PC-3 (cell line): ENCODE measurements at regions not wholly inside any gene's neighbourhood (a gene's known extent, or its start where the extent isn't known, plus 50 kb on each side); places are given as distances from the start of the nearest gene placed in this dataset.

Source experiments
- ATAC-seq: fragments of 200-7000 bp; cut with Tn5 transposase; 2 replicates; pipeline ENCODE4 v1.9.1; 2020; ENCODE audit warnings: mild to moderate bottlenecking, moderate library complexity
- BruUV-seq: library from RNA; stranded (reverse); fragments of 400-500 nt; replicated peaks from 2 replicates; lab custom pipeline; 2021; lab: Mats Ljungman, UMichigan
- CTCF ChIA-PET: fragments of 300-600 bp; sonication (Branson Sonifier 250); formaldehyde crosslinking; loops from one replicate; lab custom pipeline; 2022; ENCODE audit warnings: antibody characterized with exemption; lab: Charles Lee
- POLR2A ChIA-PET: fragments of 300-600 bp; sonication (Branson Sonifier 250); formaldehyde crosslinking; loops from one replicate; lab custom pipeline; 2022; ENCODE audit warnings: antibody characterized with exemption; ENCODE audit not compliant: unreplicated experiment; lab: Charles Lee
- DNase-seq: peaks from one replicate; pipeline ENCODE4 v3.0.0-alpha.2; 2015
- H2AFZ ChIP-seq: fragments of 300-600 bp; sonication (generic); 2 replicates; pipeline ENCODE4 v1.6.0; 2016; ENCODE audit warnings: antibody characterized with exemption, low read length
- H3F3A ChIP-seq: fragments of 300-600 bp; sonication (generic); one replicate; pipeline ENCODE4 v1.6.0; 2017; ENCODE audit warnings: antibody characterized with exemption, low read length, control low read depth, mild to moderate bottlenecking; ENCODE audit not compliant: unreplicated experiment
- H3K27ac ChIP-seq: fragments of 300-600 bp; sonication (generic); 2 replicates; pipeline ENCODE4 v1.5.1; 2016; ENCODE audit warnings: mild to moderate bottlenecking, low read length
- H3K27me3 ChIP-seq: fragments of 300-600 bp; sonication (generic); 2 replicates; pipeline ENCODE4 v1.6.1; 2016; ENCODE audit warnings: low read length, mixed read lengths
- H3K36me3 ChIP-seq: fragments of 300-600 bp; sonication (generic); 2 replicates; pipeline ENCODE4 v1.6.1; 2016; ENCODE audit warnings: low read depth, mixed run types, low read length, mixed read lengths
- H3K4me1 ChIP-seq: fragments of 300-600 bp; sonication (generic); 2 replicates; pipeline ENCODE4 v1.5.1; 2016; ENCODE audit warnings: low read length; ENCODE audit not compliant: insufficient read depth
- H3K4me2 ChIP-seq: fragments of 300-600 bp; sonication (generic); 2 replicates; pipeline ENCODE4 v1.6.0; 2016; ENCODE audit warnings: low read length
- H3K4me3 ChIP-seq: fragments of 300-600 bp; sonication (generic); 2 replicates; pipeline ENCODE4 v1.5.1; 2016; ENCODE audit warnings: mild to moderate bottlenecking, low read length, mixed read lengths
- H3K79me2 ChIP-seq: fragments of 300-600 bp; sonication (generic); 2 replicates; pipeline ENCODE4 v1.6.1; 2017; ENCODE audit warnings: low read length, mixed read lengths
- H3K9ac ChIP-seq: fragments of 300-600 bp; sonication (generic); 2 replicates; pipeline ENCODE4 v1.6.0; 2016; ENCODE audit warnings: mild to moderate bottlenecking, low read length
- H3K9me2 ChIP-seq: fragments of 300-600 bp; sonication (generic); replicated peaks from 2 replicates; pipeline ENCODE4 v1.6.1; 2016; ENCODE audit warnings: mixed run types, low read length, mixed read lengths
- H3K9me3 ChIP-seq: fragments of 300-600 bp; sonication (generic); 2 replicates; pipeline ENCODE4 v1.6.1; 2016; ENCODE audit warnings: low read length, mixed read lengths
- H4K20me1 ChIP-seq: fragments of 300-600 bp; sonication (generic); 2 replicates; pipeline ENCODE4 v1.6.1; 2016; ENCODE audit warnings: low read length, mixed read lengths
- EZH2 ChIP-seq: fragments of 300-600 bp; sonication (generic); IDR thresholded peaks from one replicate; pipeline ENCODE4 v1.6.1; 2017; ENCODE audit warnings: antibody characterized with exemption, mild to moderate bottlenecking, low read length; ENCODE audit not compliant: unreplicated experiment
- EZH2phosphoT487 ChIP-seq: fragments of 300-600 bp; sonication (generic); IDR thresholded peaks from 2 replicates; pipeline ENCODE4 v1.6.1; 2018; ENCODE audit warnings: mild to moderate bottlenecking, antibody characterized with exemption, low read length, borderline replicate concordance
- intact Hi-C: fragments of 100-400 bp; cut with micrococcal nuclease; formaldehyde crosslinking; loops from 2 replicates; pipeline ENCODE4 v1.9.0; 2023
- TF ChIP-seq, protein P1 (sequence below): fragments of 300-600 bp; sonication (generic); conservative IDR thresholded peaks from 2 replicates; pipeline ENCODE4 v1.5.1; 2017; ENCODE audit warnings: antibody characterized with exemption, low read depth, mild to moderate bottlenecking, low read length

- Histone ChIP-seq H3K4me2 (no peak overlapping the region), H4K20me1 (no peaks in the 10 kb centered on the region), H3K27me3 (no peaks in the 10 kb centered on the region), H3K9me2 (no peaks in the 10 kb centered on the region), H3K27ac (no peak overlapping the region), H3K9ac (no peak overlapping the region), H3K79me2 (no peaks in the 10 kb centered on the region), H3K9me3 (no peaks in the 10 kb centered on the region), H3K36me3 (no peaks in the 10 kb centered on the region), H3F3A (no peaks in the 10 kb centered on the region), H3K4me1 (peaks cover 10% of the 10 kb centered on the region), H2AFZ (no peak overlapping the region), H3K4me3 (no peak overlapping the region)
- DNase-seq (no peak), ATAC-seq (no peak)
- TF ChIP-seq EZH2 (no peak), EZH2phosphoT487 (no peak)
- TF ChIP-seq, protein P1, sequence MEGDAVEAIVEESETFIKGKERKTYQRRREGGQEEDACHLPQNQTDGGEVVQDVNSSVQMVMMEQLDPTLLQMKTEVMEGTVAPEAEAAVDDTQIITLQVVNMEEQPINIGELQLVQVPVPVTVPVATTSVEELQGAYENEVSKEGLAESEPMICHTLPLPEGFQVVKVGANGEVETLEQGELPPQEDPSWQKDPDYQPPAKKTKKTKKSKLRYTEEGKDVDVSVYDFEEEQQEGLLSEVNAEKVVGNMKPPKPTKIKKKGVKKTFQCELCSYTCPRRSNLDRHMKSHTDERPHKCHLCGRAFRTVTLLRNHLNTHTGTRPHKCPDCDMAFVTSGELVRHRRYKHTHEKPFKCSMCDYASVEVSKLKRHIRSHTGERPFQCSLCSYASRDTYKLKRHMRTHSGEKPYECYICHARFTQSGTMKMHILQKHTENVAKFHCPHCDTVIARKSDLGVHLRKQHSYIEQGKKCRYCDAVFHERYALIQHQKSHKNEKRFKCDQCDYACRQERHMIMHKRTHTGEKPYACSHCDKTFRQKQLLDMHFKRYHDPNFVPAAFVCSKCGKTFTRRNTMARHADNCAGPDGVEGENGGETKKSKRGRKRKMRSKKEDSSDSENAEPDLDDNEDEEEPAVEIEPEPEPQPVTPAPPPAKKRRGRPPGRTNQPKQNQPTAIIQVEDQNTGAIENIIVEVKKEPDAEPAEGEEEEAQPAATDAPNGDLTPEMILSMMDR: no peak
- ChIA-PET CTCF (no interaction called here), POLR2A (no interaction called here)
- no TSS peak for BruUV-seq
- intact Hi-C loops: no loop called here
Observed at GRCh38 chr6:106794129-106794528, 164.8 kb downstream of the QRSL1 start.

DNA sequence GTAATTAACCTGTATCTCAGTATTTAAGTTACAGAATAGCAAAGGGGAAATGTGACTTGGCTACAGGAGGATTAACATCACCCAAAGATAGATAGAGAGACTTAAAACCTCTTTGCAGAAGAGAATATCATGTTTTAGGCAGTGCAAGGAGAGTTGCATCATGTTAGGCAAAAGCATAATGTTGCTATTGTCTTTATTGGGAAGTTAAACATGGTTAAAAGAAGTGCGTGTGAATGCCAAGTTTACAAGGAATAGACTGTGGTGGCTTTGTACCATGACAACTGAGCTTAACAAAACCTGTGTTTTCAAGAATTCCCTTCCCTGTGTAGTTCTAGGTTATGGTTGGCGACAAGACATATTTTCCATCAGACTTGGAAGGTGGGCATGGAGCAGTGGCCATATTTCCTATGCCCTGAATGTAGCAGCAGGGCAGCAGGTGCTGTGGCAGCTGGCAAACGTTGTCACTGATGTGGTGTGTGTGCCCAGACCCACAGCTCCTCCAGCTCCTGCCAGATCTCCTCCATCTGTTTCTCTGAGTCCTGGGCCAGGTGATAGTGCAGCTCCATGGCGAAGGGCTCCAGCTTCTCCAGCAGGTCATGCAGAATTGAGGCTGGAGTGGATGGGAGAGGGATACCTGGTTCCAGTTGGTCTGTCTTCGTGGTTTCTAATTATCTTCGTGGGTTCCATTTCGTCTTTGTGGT, 163.3 kb downstream of the QRSL1 start:
- TF ChIP-seq, protein P1: no peak
- TF ChIP-seq EZH2phosphoT487 (no peak), EZH2 (no peak)
- DNase-seq (no peak), ATAC-seq (no peak)
- H4K20me1 ChIP-seq: no peaks in the 10 kb centered on the region
- no peaks in the 10 kb centered on the region for H3K9me2 ChIP-seq
- H3K9me3 ChIP-seq: no peaks in the 10 kb centered on the region
- no peak overlapping the region for H2AFZ ChIP-seq
- intact Hi-C loops: no loop called here
- H3K4me2 ChIP-seq: no peak overlapping the region
- ChIA-PET CTCF (no interaction called here), POLR2A (no interaction called here)
- no peaks in the 10 kb centered on the region for H3K4me1 ChIP-seq
- no peak overlapping the region for H3K9ac ChIP-seq
- H3K79me2 ChIP-seq: no peaks in the 10 kb centered on the region
- H3F3A ChIP-seq: no peaks in the 10 kb centered on the region
- no peak overlapping the region for H3K27ac ChIP-seq
- no peaks in the 10 kb centered on the region for H3K27me3 ChIP-seq
- no peaks in the 10 kb centered on the region for H3K36me3 ChIP-seq
- H3K4me3 ChIP-seq: no peak overlapping the region
- no TSS peak for BruUV-seq

- no peak overlapping the region for H3K9ac ChIP-seq
- H3K4me3 ChIP-seq: no peak overlapping the region
- TF ChIP-seq EZH2phosphoT487 (no peak), EZH2 (no peak)
- TF ChIP-seq, protein P1: no peak
- intact Hi-C loops: no loop called here
- no peak overlapping the region for H3K27ac ChIP-seq
- H3F3A ChIP-seq: no peaks in the 10 kb centered on the region
- H3K4me1 ChIP-seq: no peaks in the 10 kb centered on the region
- no peaks in the 10 kb centered on the region for H3K9me3 ChIP-seq
- H3K27me3 ChIP-seq: no peaks in the 10 kb centered on the region
- H3K79me2 ChIP-seq: no peaks in the 10 kb centered on the region
- no peak overlapping the region for H2AFZ ChIP-seq
- H3K9me2 ChIP-seq: no peaks in the 10 kb centered on the region
- BruUV-seq: no TSS peak
- ChIA-PET POLR2A (no interaction called here), CTCF (no interaction called here)
- no peaks in the 10 kb centered on the region for H4K20me1 ChIP-seq
- no peak overlapping the region for H3K4me2 ChIP-seq
- H3K36me3 ChIP-seq: no peaks in the 10 kb centered on the region
- ATAC-seq: no peak
- no peak for DNase-seq
Observed at GRCh38 chr6:106790935-106791334, 161.6 kb downstream of the QRSL1 start.
